ENCODE measurements at regions not wholly inside any gene's neighbourhood (a gene's known extent, or its start where the extent isn't known, plus 50 kb on each side); places are given as distances from the start of the nearest gene placed in this dataset.
"Not testable (repeated sequence)": the region's sequence is repeated elsewhere in the genome, so short reads cannot be mapped to it uniquely, and the experiment has no call there.

- H3K27me3 ChIP-seq = no peaks in the 10 kb centered on the region
- 72% methylated on average over 1 of the region's 1 CpG for WGBS
- H3K4me3 ChIP-seq = no peak overlapping the region
- H3K36me3 ChIP-seq = no peaks in the 10 kb centered on the region
- H3K9me3 ChIP-seq = no peaks in the 10 kb centered on the region
- DNase-seq (ENCODE audit: low spot score in 2 of 2) = no peak
- no peaks in the 10 kb centered on the region for H3K4me1 ChIP-seq
- no peak for TF ChIP-seq POLR2A (IDR thresholded peaks at IDR 0.05)
- TF ChIP-seq CTCF (IDR thresholded peaks at IDR 0.05) = no peak
- no peak for TF ChIP-seq POLR2AphosphoS5 (IDR thresholded peaks at IDR 0.05)
- no peak for TF ChIP-seq EP300 (IDR thresholded peaks at IDR 0.05)
- no peak overlapping the region for H3K27ac ChIP-seq
These were observed 318.2 kb downstream of the PTPRC start for GRCh38 chr1:198957044-198957443.

GRCh38 chr1:198959032-198959431 is 320.2 kb downstream of the PTPRC start:
- DNase-seq (ENCODE audit: low spot score in 2 of 2) = no peak
- no peak for TF ChIP-seq CTCF (IDR thresholded peaks at IDR 0.05)
- no peak for TF ChIP-seq POLR2A (IDR thresholded peaks at IDR 0.05)
- TF ChIP-seq EP300 (IDR thresholded peaks at IDR 0.05) = no peak
- TF ChIP-seq POLR2AphosphoS5 (IDR thresholded peaks at IDR 0.05) = no peak
- no peaks in the 10 kb centered on the region for H3K36me3 ChIP-seq
- H3K27ac ChIP-seq = no peak overlapping the region
- peaks cover 7% of the 10 kb centered on the region for H3K9me3 ChIP-seq
- H3K27me3 ChIP-seq = no peaks in the 10 kb centered on the region
- H3K4me1 ChIP-seq = no peaks in the 10 kb centered on the region
- 89% methylated on average over 3 of the region's 3 CpGs for WGBS
- no peak overlapping the region for H3K4me3 ChIP-seq

GRCh38 chr1:198959676-198960075 is 320.8 kb downstream of the PTPRC start:
- 85% methylated on average over 2 of the region's 2 CpGs for WGBS
- no peak for DNase-seq (ENCODE audit: low spot score in 2 of 2)

GRCh38 chr1:198963796-198964195 is 325.0 kb downstream of the PTPRC start:
- H3K4me1 ChIP-seq; H3K27me3 ChIP-seq; DNase-seq (ENCODE audit: low spot score in 2 of 2); H3K27ac ChIP-seq; H3K4me3 ChIP-seq; H3K9me3 ChIP-seq; H3K36me3 ChIP-seq: not testable (repeated sequence)

More at GRCh38 chr1:198959676-198960075, 320.8 kb downstream of the PTPRC start:
- no peaks in the 10 kb centered on the region for H3K27me3 ChIP-seq
- H3K9me3 ChIP-seq = peaks cover 7% of the 10 kb centered on the region
- H3K4me3 ChIP-seq = no peak overlapping the region
- no peaks in the 10 kb centered on the region for H3K36me3 ChIP-seq
- TF ChIP-seq POLR2A (IDR thresholded peaks at IDR 0.05) (no peak), CTCF (IDR thresholded peaks at IDR 0.05) (no peak), POLR2AphosphoS5 (IDR thresholded peaks at IDR 0.05) (no peak), EP300 (IDR thresholded peaks at IDR 0.05) (no peak)
- H3K4me1 ChIP-seq = no peaks in the 10 kb centered on the region
- H3K27ac ChIP-seq = no peak overlapping the region

- WGBS = 75% methylated on average over 4 of the region's 4 CpGs
- H3K4me3 ChIP-seq = no peak overlapping the region
- no peak for TF ChIP-seq CTCF (IDR thresholded peaks at IDR 0.05)
- TF ChIP-seq POLR2AphosphoS5 (IDR thresholded peaks at IDR 0.05) = no peak
- TF ChIP-seq EP300 (IDR thresholded peaks at IDR 0.05) = no peak
- no peak for TF ChIP-seq POLR2A (IDR thresholded peaks at IDR 0.05)
These were observed 327.7 kb downstream of the PTPRC start for GRCh38 chr1:198966519-198966918.

GRCh38 chr1:198967566-198967965 is 328.7 kb downstream of the PTPRC start:
- H3K27ac ChIP-seq = no peak overlapping the region
- DNase-seq (ENCODE audit: low spot score in 2 of 2) = no peak

More at GRCh38 chr1:198966519-198966918, 327.7 kb downstream of the PTPRC start:
- no peak for DNase-seq (ENCODE audit: low spot score in 2 of 2)
- no peaks in the 10 kb centered on the region for H3K27me3 ChIP-seq
- no peak overlapping the region for H3K27ac ChIP-seq
- no peaks in the 10 kb centered on the region for H3K4me1 ChIP-seq
- H3K9me3 ChIP-seq = peaks cover 7% of the 10 kb centered on the region
- H3K36me3 ChIP-seq = no peaks in the 10 kb centered on the region

More at GRCh38 chr1:198967566-198967965, 328.7 kb downstream of the PTPRC start:
- no peaks in the 10 kb centered on the region for H3K36me3 ChIP-seq
- no peaks in the 10 kb centered on the region for H3K27me3 ChIP-seq
- no peak overlapping the region for H3K4me3 ChIP-seq
- TF ChIP-seq CTCF (IDR thresholded peaks at IDR 0.05) (no peak), POLR2AphosphoS5 (IDR thresholded peaks at IDR 0.05) (no peak), EP300 (IDR thresholded peaks at IDR 0.05) (no peak), POLR2A (IDR thresholded peaks at IDR 0.05) (no peak)
- H3K9me3 ChIP-seq = peaks cover 7% of the 10 kb centered on the region
- H3K4me1 ChIP-seq = no peaks in the 10 kb centered on the region

Data from suprapubic skin (tissue), 4 donors.